ENCODE measurements at regions not wholly inside any gene's neighbourhood (a gene's known extent, or its start where the extent isn't known, plus 50 kb on each side); places are given as distances from the start of the nearest gene placed in this dataset.

GRCh38 chrX:13420545-13421183 lies 100.8 kb upstream of the ATXN3L start:
- Mint-ChIP-seq H3K9me3 (peaks cover 13% of the 10 kb centered on the region), H3K27ac (ENCODE audit: unreplicated experiment) (peak overlapping the region; percentile 14), H3K4me1 (peaks cover 49% of the 10 kb centered on the region), H3K36me3 (ENCODE audit: low read depth) (peaks cover 14% of the 10 kb centered on the region), H3K4me3 (peak overlapping the region; percentile 34), H3K27me3 (ENCODE audit: low read depth) (no peaks in the 10 kb centered on the region)
- no peak for DNase-seq (ENCODE audit: low read depth, low spot score)
- no peak for TF ChIP-seq CTCF (conservative IDR thresholded peaks at IDR 0.05)

GRCh38 chrX:13419918-13420317 lies 100.1 kb upstream of the ATXN3L start:
- Mint-ChIP-seq H3K9me3 (peaks cover 13% of the 10 kb centered on the region), H3K27ac (ENCODE audit: unreplicated experiment) (no peak overlapping the region), H3K27me3 (ENCODE audit: low read depth) (no peaks in the 10 kb centered on the region), H3K4me3 (peak overlapping the region; percentile 34), H3K36me3 (ENCODE audit: low read depth) (peaks cover 16% of the 10 kb centered on the region), H3K4me1 (peaks cover 54% of the 10 kb centered on the region)
- DNase-seq (ENCODE audit: low read depth, low spot score) = no peak
- TF ChIP-seq CTCF (conservative IDR thresholded peaks at IDR 0.05) = no peak

- Mint-ChIP-seq H3K27me3 (ENCODE audit: low read depth) (no peaks in the 10 kb centered on the region), H3K9me3 (peaks cover 13% of the 10 kb centered on the region), H3K4me1 (peaks cover 59% of the 10 kb centered on the region), H3K27ac (ENCODE audit: unreplicated experiment) (peak overlapping the region; percentile 72), H3K36me3 (ENCODE audit: low read depth) (peaks cover 15% of the 10 kb centered on the region), H3K4me3 (no peak overlapping the region)
- no peak for DNase-seq (ENCODE audit: low read depth, low spot score)
- no peak for TF ChIP-seq CTCF (conservative IDR thresholded peaks at IDR 0.05)
Measured at GRCh38 chrX:13419276-13419675, 99.4 kb upstream of the ATXN3L start.

- H3K27ac Mint-ChIP-seq (ENCODE audit: unreplicated experiment) = no peak overlapping the region
- peaks cover 12% of the 10 kb centered on the region for H3K36me3 Mint-ChIP-seq (ENCODE audit: low read depth)
- no peaks in the 10 kb centered on the region for H3K27me3 Mint-ChIP-seq (ENCODE audit: low read depth)
- peaks cover 13% of the 10 kb centered on the region for H3K9me3 Mint-ChIP-seq
- no peak overlapping the region for H3K4me3 Mint-ChIP-seq
- no peak for DNase-seq (ENCODE audit: low read depth, low spot score)
- peaks cover 55% of the 10 kb centered on the region for H3K4me1 Mint-ChIP-seq
- no peak for TF ChIP-seq CTCF (conservative IDR thresholded peaks at IDR 0.05)
Measured at GRCh38 chrX:13418126-13419097, 98.6 kb upstream of the ATXN3L start.

- Mint-ChIP-seq H3K4me3 (no peak overlapping the region), H3K36me3 (ENCODE audit: low read depth) (peaks cover 10% of the 10 kb centered on the region), H3K9me3 (peaks cover 13% of the 10 kb centered on the region), H3K4me1 (peaks cover 44% of the 10 kb centered on the region), H3K27me3 (ENCODE audit: low read depth) (no peaks in the 10 kb centered on the region), H3K27ac (ENCODE audit: unreplicated experiment) (no peak overlapping the region)
- DNase-seq (ENCODE audit: low read depth, low spot score) = no peak
- no peak for TF ChIP-seq CTCF (conservative IDR thresholded peaks at IDR 0.05)
Measured at GRCh38 chrX:13415509-13415908, 95.7 kb upstream of the ATXN3L start.

All from neural crest cell (in vitro differentiated cells).